ENCODE measurements at regions not wholly inside any gene's neighbourhood (a gene's known extent, or its start where the extent isn't known, plus 50 kb on each side); places are given as distances from the start of the nearest gene placed in this dataset.

- H2AK5ac ChIP-seq (ENCODE audit: low read depth, low read length) = no peak overlapping the region
- H3K4ac ChIP-seq (replicated peaks; ENCODE audit: insufficient read length, low read depth, low read length) = no peak overlapping the region
- no peaks in the 10 kb centered on the region for H3K79me2 ChIP-seq (ENCODE audit: control insufficient read depth in 1 of 2, insufficient read depth in 2 of 2, low read length in 2 of 2)
- no peaks in the 10 kb centered on the region for H3K27me3 ChIP-seq (replicated peaks in 1 of 4; ENCODE audit: control insufficient read depth in 3 of 4, extremely low read depth in 1 of 4, insufficient read depth in 3 of 4, low read length in 3 of 4)
- no peaks in the 10 kb centered on the region for H3K9me3 ChIP-seq (ENCODE audit: insufficient read depth in 2 of 2, low read depth in 1 of 2, low read length in 1 of 2)
- H3K23ac ChIP-seq (ENCODE audit: insufficient read length) = no peak overlapping the region
- no peak overlapping the region for H2BK15ac ChIP-seq (ENCODE audit: low read length)
- H3K9ac ChIP-seq (replicated peaks in 1 of 4; ENCODE audit: extremely low read depth in 1 of 4, low read depth in 3 of 4, low read length in 3 of 4) = no peak overlapping the region
- H4K91ac ChIP-seq (replicated peaks; ENCODE audit: insufficient read length, low read length) = no peak overlapping the region
- H3K14ac ChIP-seq (ENCODE audit: insufficient read length) = no peak overlapping the region
- no peak overlapping the region for H2BK20ac ChIP-seq (ENCODE audit: low read length)
- DNase-seq (ENCODE audit: low read depth in 1 of 2, low spot score in 2 of 2) (no peak), FAIRE-seq (no peak)
- no peaks in the 10 kb centered on the region for H3K23me2 ChIP-seq (ENCODE audit: low read depth, low read length)
- no peak overlapping the region for H4K5ac ChIP-seq (ENCODE audit: insufficient read length, low read depth, low read length)
- H4K20me1 ChIP-seq (replicated peaks in 1 of 2; ENCODE audit: control insufficient read depth in 1 of 2, insufficient read depth in 2 of 2, low read length in 2 of 2) = no peaks in the 10 kb centered on the region
- no peaks in the 10 kb centered on the region for H3K36me3 ChIP-seq (ENCODE audit: control insufficient read depth in 2 of 4, insufficient read depth in 4 of 4, low read length in 3 of 4)
- H3K4me3 ChIP-seq (ENCODE audit: extremely low read depth in 1 of 4, insufficient read depth in 2 of 4, low read depth in 3 of 4, low read length in 4 of 4) = no peak overlapping the region
- POLR2A ChIA-PET (ENCODE audit: partially characterized antibody) = no interaction called here
- H3K79me1 ChIP-seq (ENCODE audit: low read depth, low read length) = no peaks in the 10 kb centered on the region
- H3K56ac ChIP-seq (replicated peaks; ENCODE audit: insufficient read length, low read depth, low read length) = no peak overlapping the region
- CTCF ChIA-PET (ENCODE audit: partially characterized antibody) = interaction anchor here (0.8 to 1.8 kb wide), 4 partner anchors 75 to 1290 kb away, joined by 3 to 4 read pairs (median 3); no protein-coding TSS in a partner anchor
- no peak overlapping the region for H2BK12ac ChIP-seq (ENCODE audit: low read depth, low read length)
- no peak overlapping the region for H2AFZ ChIP-seq (ENCODE audit: low read length)
- H2BK5ac ChIP-seq (ENCODE audit: low read depth, low read length) = no peak overlapping the region
- H3K4me1 ChIP-seq (replicated peaks in 1 of 4; ENCODE audit: control insufficient read depth in 3 of 4, insufficient read depth in 4 of 4, low read length in 3 of 4) = peaks cover 0 to 2% (median 0%) of the 10 kb centered on the region in 4 experiments; a peak in 2 of 7 replicates
- no peak overlapping the region for H3K27ac ChIP-seq (ENCODE audit: low read depth, low read length)
- no peak overlapping the region for H3K4me2 ChIP-seq (ENCODE audit: insufficient read depth in 1 of 2, low read depth in 2 of 2, low read length in 2 of 2)
- H3K18ac ChIP-seq (ENCODE audit: extremely low read depth, low read length) = no peak overlapping the region
- H2BK120ac ChIP-seq (replicated peaks; ENCODE audit: low read depth, low read length) = no peak overlapping the region
- H4K8ac ChIP-seq (ENCODE audit: extremely low read depth, insufficient read depth, low read length) = no peak overlapping the region
- 83% methylated on average over 2 of the region's 2 CpGs; no CpG with 5 or more reads in 1 of the 2 experiments for WGBS, 2 experiments (ENCODE audit: extremely low coverage in 1 of 2, insufficient coverage in 1 of 2, insufficient read length in 1 of 2, insufficient replicate concordance in 2 of 2, low coverage in 1 of 2, low lambda C conversion rate in 2 of 2, missing lambda C conversion rate in 1 of 2)
- TF ChIP-seq FOSL1 (IDR thresholded peaks at IDR 0.05; ENCODE audit: insufficient read depth, low read depth, low read length) = no peak
- no peak for TF ChIP-seq POLR2AphosphoS5 (IDR thresholded peaks at IDR 0.05; ENCODE audit: low read depth, low read length)
- TF ChIP-seq GABPA (IDR thresholded peaks at IDR 0.05; ENCODE audit: borderline replicate concordance, insufficient read depth, low read length) = no peak
- no peak for TF ChIP-seq E2F6 (IDR thresholded peaks at IDR 0.05)
- no peak for TF ChIP-seq MAFK (IDR thresholded peaks at IDR 0.05; ENCODE audit: low read depth, low read length)
- TF ChIP-seq SUZ12 (IDR thresholded peaks at IDR 0.05; ENCODE audit: low read length) = no peak
- no peak for TF ChIP-seq CEBPB (IDR thresholded peaks at IDR 0.05; ENCODE audit: low read depth, low read length)
- no peak for TF ChIP-seq CBX8 (IDR thresholded peaks at IDR 0.05; ENCODE audit: borderline replicate concordance, low read depth, low read length)
- no peak for TF ChIP-seq TEAD4 (IDR thresholded peaks at IDR 0.05; ENCODE audit: low read depth, low read length)
- TF ChIP-seq POU5F1 (IDR thresholded peaks at IDR 0.05; ENCODE audit: low read depth, low read length) = no peak
- TF ChIP-seq JUND (IDR thresholded peaks at IDR 0.05; ENCODE audit: low read length) = no peak
- no peak for TF ChIP-seq ATF2 (IDR thresholded peaks at IDR 0.05; ENCODE audit: low read length)
- TF ChIP-seq PHF8 (conservative IDR thresholded peaks at IDR 0.05; ENCODE audit: low read depth, low read length) = no peak
These were observed 339.5 kb upstream of the DNAJC19 start for GRCh38 chr3:181329024-181329423.
